NOMO-1 treated with dmso at 0.1 percent for 144 hours (cell line): ENCODE measurements at regions not wholly inside any gene's neighbourhood (a gene's known extent, or its start where the extent isn't known, plus 50 kb on each side); places are given as distances from the start of the nearest gene placed in this dataset.

ENCODE experiments used
- DNase-seq: peaks from one replicate; lab custom pipeline; 2025; ENCODE audit not compliant: unreplicated experiment; lab: John Stamatoyannopoulos, UW

GRCh38 chr2:217107480-217107879 is 247.6 kb upstream of the TNP1 start:
- DNase-seq: peak; percentile 36

GRCh38 chr2:217106650-217107014 is 246.8 kb upstream of the TNP1 start:
- no peak for DNase-seq

- DNase-seq: no peak
These were observed 246.1 kb upstream of the TNP1 start for GRCh38 chr2:217105733-217106649.

- no peak for DNase-seq
These were observed 244.1 kb upstream of the TNP1 start for GRCh38 chr2:217103752-217104545.

GRCh38 chr2:217102956-217103355 is 243.1 kb upstream of the TNP1 start:
- DNase-seq: no peak

GRCh38 chr2:217101972-217102371 is 242.1 kb upstream of the TNP1 start:
- peak; percentile 17 for DNase-seq

GRCh38 chr2:217099561-217099960 is 239.7 kb upstream of the TNP1 start:
- DNase-seq: no peak

GRCh38 chr2:217098435-217098834 is 238.6 kb upstream of the TNP1 start:
- DNase-seq: no peak

GRCh38 chr2:217097346-217097745 is 237.5 kb upstream of the TNP1 start:
- no peak for DNase-seq

GRCh38 chr2:217096474-217097225 is 236.8 kb upstream of the TNP1 start:
- DNase-seq: no peak

- no peak for DNase-seq
These were observed 235.8 kb upstream of the TNP1 start for GRCh38 chr2:217095511-217096205.

GRCh38 chr2:217092710-217093379 is 233.0 kb upstream of the TNP1 start:
- DNase-seq: no peak

- no peak for DNase-seq
These were observed 231.7 kb upstream of the TNP1 start for GRCh38 chr2:217091531-217091930.

- DNase-seq: no peak
These were observed 231.0 kb upstream of the TNP1 start for GRCh38 chr2:217090884-217091283.

- DNase-seq: peak; percentile 84
These were observed 230.2 kb upstream of the TNP1 start for GRCh38 chr2:217090024-217090473.

- DNase-seq: no peak
These were observed 226.9 kb upstream of the TNP1 start for GRCh38 chr2:217086718-217087117.

GRCh38 chr2:217086038-217086522 is 226.2 kb upstream of the TNP1 start:
- peak; percentile 79 for DNase-seq

- DNase-seq: no peak
These were observed 225.7 kb upstream of the TNP1 start for GRCh38 chr2:217085543-217085942.

- no peak for DNase-seq
These were observed 221.9 kb upstream of the TNP1 start for GRCh38 chr2:217081799-217082198.

GRCh38 chr2:217079165-217079564 is 219.3 kb upstream of the TNP1 start:
- no peak for DNase-seq
